ENCODE measurements at regions not wholly inside any gene's neighbourhood (a gene's known extent, or its start where the extent isn't known, plus 50 kb on each side); places are given as distances from the start of the nearest gene placed in this dataset.

- H4K91ac ChIP-seq (ENCODE audit: low read length), result no peak overlapping the region
- no peak overlapping the region for H3K4me2 ChIP-seq (ENCODE audit: low read length, poor library complexity, severe bottlenecking)
- H3K27me3 ChIP-seq (ENCODE audit: control insufficient read depth in 1 of 2, insufficient read depth in 1 of 2, low read length in 2 of 2), result peaks cover 0 to 32% of the 10 kb centered on the region in 2 experiments
- WGBS, result no CpG with 5 or more reads among the region's 1 CpG
- no peak overlapping the region for H2AK5ac ChIP-seq (ENCODE audit: low read length, severe bottlenecking)
- H3K9me3 ChIP-seq (ENCODE audit: control insufficient read depth, low read length), result no peaks in the 10 kb centered on the region
- no peak overlapping the region for H2BK12ac ChIP-seq (ENCODE audit: low read length in 2 of 2)
- no peak overlapping the region for H3K23ac ChIP-seq (ENCODE audit: low read length in 2 of 2)
- no peak overlapping the region for H3K18ac ChIP-seq (ENCODE audit: low read depth in 1 of 2, low read length in 2 of 2)
- DNase-seq, result peak; percentile 57
- no peak overlapping the region for H3K27ac ChIP-seq (ENCODE audit: low read length, poor library complexity, severe bottlenecking)
- peaks cover 0 to 5% of the 10 kb centered on the region in 2 experiments for H3K36me3 ChIP-seq (ENCODE audit: control insufficient read depth in 1 of 2, insufficient read depth in 2 of 2, low read depth in 1 of 2, low read length in 2 of 2)
- no peak overlapping the region for H3K4me3 ChIP-seq (ENCODE audit: insufficient read depth in 1 of 2, low read depth in 1 of 2, low read length in 2 of 2)
- no peak overlapping the region for H2BK15ac ChIP-seq (ENCODE audit: low read depth, poor library complexity, severe bottlenecking)
- no peak overlapping the region for H3K4ac ChIP-seq (ENCODE audit: low read depth in 1 of 2, low read length in 2 of 2)
- no peak overlapping the region for H3K9ac ChIP-seq (ENCODE audit: low read length)
- H3K4me1 ChIP-seq (ENCODE audit: control insufficient read depth, insufficient read depth, low read depth, low read length), result no peaks in the 10 kb centered on the region
- no peak overlapping the region for H2AFZ ChIP-seq (ENCODE audit: low read depth, low read length)
- H4K8ac ChIP-seq (ENCODE audit: low read length), result no peak overlapping the region
- no peak overlapping the region for H2BK120ac ChIP-seq (ENCODE audit: low read depth, low read length)
- no peak overlapping the region for H2BK5ac ChIP-seq (ENCODE audit: low read depth, low read length, poor library complexity, severe bottlenecking)
- no peak overlapping the region for H3K14ac ChIP-seq (ENCODE audit: low read length in 2 of 2)
- H3K79me1 ChIP-seq (replicated peaks; ENCODE audit: low read length, poor library complexity, severe bottlenecking), result no peaks in the 10 kb centered on the region
Measured at GRCh38 chrX:131801066-131801465, 222.0 kb upstream of the STK26 start.

- WGBS, result 57% methylated on average over 2 of the region's 2 CpGs
- Histone ChIP-seq H3K27me3 (ENCODE audit: control insufficient read depth in 1 of 2, insufficient read depth in 1 of 2, low read length in 2 of 2) (peaks cover 0 to 32% of the 10 kb centered on the region in 2 experiments), H3K23ac (ENCODE audit: low read length in 2 of 2) (no peak overlapping the region), H2BK120ac (ENCODE audit: low read depth, low read length) (no peak overlapping the region), H3K18ac (ENCODE audit: low read depth in 1 of 2, low read length in 2 of 2) (no peak overlapping the region), H3K4me1 (ENCODE audit: control insufficient read depth, insufficient read depth, low read depth, low read length) (no peaks in the 10 kb centered on the region), H4K8ac (ENCODE audit: low read length) (no peak overlapping the region), H3K27ac (ENCODE audit: low read length, poor library complexity, severe bottlenecking) (no peak overlapping the region), H2AFZ (ENCODE audit: low read depth, low read length) (no peak overlapping the region), H2AK5ac (ENCODE audit: low read length, severe bottlenecking) (no peak overlapping the region), H3K4me2 (ENCODE audit: low read length, poor library complexity, severe bottlenecking) (no peak overlapping the region), H3K14ac (ENCODE audit: low read length in 2 of 2) (no peak overlapping the region), H3K36me3 (ENCODE audit: control insufficient read depth in 1 of 2, insufficient read depth in 2 of 2, low read depth in 1 of 2, low read length in 2 of 2) (peaks cover 0 to 5% of the 10 kb centered on the region in 2 experiments), H3K79me1 (replicated peaks; ENCODE audit: low read length, poor library complexity, severe bottlenecking) (no peaks in the 10 kb centered on the region), H3K4ac (ENCODE audit: low read depth in 1 of 2, low read length in 2 of 2) (no peak overlapping the region), H2BK15ac (ENCODE audit: low read depth, poor library complexity, severe bottlenecking) (no peak overlapping the region), H3K9me3 (ENCODE audit: control insufficient read depth, low read length) (no peaks in the 10 kb centered on the region), H4K91ac (ENCODE audit: low read length) (no peak overlapping the region), H2BK5ac (ENCODE audit: low read depth, low read length, poor library complexity, severe bottlenecking) (no peak overlapping the region), H3K4me3 (ENCODE audit: insufficient read depth in 1 of 2, low read depth in 1 of 2, low read length in 2 of 2) (no peak overlapping the region), H3K9ac (ENCODE audit: low read length) (no peak overlapping the region), H2BK12ac (ENCODE audit: low read length in 2 of 2) (no peak overlapping the region)
- DNase-seq, result peak; percentile 60
Measured at GRCh38 chrX:131801911-131802310, 221.2 kb upstream of the STK26 start.

- Histone ChIP-seq H2BK12ac (ENCODE audit: low read length in 2 of 2) (no peak overlapping the region), H2AFZ (ENCODE audit: low read depth, low read length) (no peak overlapping the region), H3K79me1 (replicated peaks; ENCODE audit: low read length, poor library complexity, severe bottlenecking) (no peaks in the 10 kb centered on the region), H3K27ac (ENCODE audit: low read length, poor library complexity, severe bottlenecking) (no peak overlapping the region), H2BK5ac (ENCODE audit: low read depth, low read length, poor library complexity, severe bottlenecking) (no peak overlapping the region), H3K4me3 (ENCODE audit: insufficient read depth in 1 of 2, low read depth in 1 of 2, low read length in 2 of 2) (peak overlapping the region in 1 of 2 experiments; percentile 70), H4K8ac (ENCODE audit: low read length) (no peak overlapping the region), H3K9ac (ENCODE audit: low read length) (peak overlapping the region; percentile 58), H3K4me1 (ENCODE audit: control insufficient read depth, insufficient read depth, low read depth, low read length) (no peaks in the 10 kb centered on the region), H2BK15ac (ENCODE audit: low read depth, poor library complexity, severe bottlenecking) (no peak overlapping the region), H3K23ac (ENCODE audit: low read length in 2 of 2) (no peak overlapping the region), H3K36me3 (ENCODE audit: control insufficient read depth in 1 of 2, insufficient read depth in 2 of 2, low read depth in 1 of 2, low read length in 2 of 2) (peaks cover 0 to 5% of the 10 kb centered on the region in 2 experiments), H3K4me2 (ENCODE audit: low read length, poor library complexity, severe bottlenecking) (no peak overlapping the region), H3K27me3 (ENCODE audit: control insufficient read depth in 1 of 2, insufficient read depth in 1 of 2, low read length in 2 of 2) (peaks cover 0 to 27% of the 10 kb centered on the region in 2 experiments), H3K14ac (ENCODE audit: low read length in 2 of 2) (no peak overlapping the region), H4K91ac (ENCODE audit: low read length) (no peak overlapping the region), H3K4ac (ENCODE audit: low read depth in 1 of 2, low read length in 2 of 2) (no peak overlapping the region), H3K9me3 (ENCODE audit: control insufficient read depth, low read length) (no peaks in the 10 kb centered on the region), H2BK120ac (ENCODE audit: low read depth, low read length) (no peak overlapping the region), H3K18ac (ENCODE audit: low read depth in 1 of 2, low read length in 2 of 2) (no peak overlapping the region), H2AK5ac (ENCODE audit: low read length, severe bottlenecking) (no peak overlapping the region)
- 97% methylated on average over 17 of the region's 19 CpGs for WGBS
- no peak for DNase-seq
Measured at GRCh38 chrX:131802836-131803626, 220.1 kb upstream of the STK26 start.

- Histone ChIP-seq H3K14ac (ENCODE audit: low read length in 2 of 2) (no peak overlapping the region), H4K91ac (ENCODE audit: low read length) (no peak overlapping the region), H3K4me3 (ENCODE audit: insufficient read depth in 1 of 2, low read depth in 1 of 2, low read length in 2 of 2) (peak overlapping the region in 1 of 2 experiments; percentile 80), H2AFZ (ENCODE audit: low read depth, low read length) (no peak overlapping the region), H3K36me3 (ENCODE audit: control insufficient read depth in 1 of 2, insufficient read depth in 2 of 2, low read depth in 1 of 2, low read length in 2 of 2) (no peaks in the 10 kb centered on the region), H3K4me2 (ENCODE audit: low read length, poor library complexity, severe bottlenecking) (no peak overlapping the region), H2BK12ac (ENCODE audit: low read length in 2 of 2) (no peak overlapping the region), H3K23ac (ENCODE audit: low read length in 2 of 2) (no peak overlapping the region), H2AK5ac (ENCODE audit: low read length, severe bottlenecking) (no peak overlapping the region), H3K4me1 (ENCODE audit: control insufficient read depth, insufficient read depth, low read depth, low read length) (no peaks in the 10 kb centered on the region), H3K27me3 (ENCODE audit: control insufficient read depth in 1 of 2, insufficient read depth in 1 of 2, low read length in 2 of 2) (peaks cover 0 to 4% of the 10 kb centered on the region in 2 experiments), H2BK15ac (ENCODE audit: low read depth, poor library complexity, severe bottlenecking) (no peak overlapping the region), H2BK5ac (ENCODE audit: low read depth, low read length, poor library complexity, severe bottlenecking) (no peak overlapping the region), H3K9ac (ENCODE audit: low read length) (peak overlapping the region; percentile 92), H3K79me1 (replicated peaks; ENCODE audit: low read length, poor library complexity, severe bottlenecking) (no peaks in the 10 kb centered on the region), H3K9me3 (ENCODE audit: control insufficient read depth, low read length) (no peaks in the 10 kb centered on the region), H3K18ac (ENCODE audit: low read depth in 1 of 2, low read length in 2 of 2) (no peak overlapping the region), H3K4ac (ENCODE audit: low read depth in 1 of 2, low read length in 2 of 2) (no peak overlapping the region), H3K27ac (ENCODE audit: low read length, poor library complexity, severe bottlenecking) (no peak overlapping the region), H4K8ac (ENCODE audit: low read length) (no peak overlapping the region), H2BK120ac (ENCODE audit: low read depth, low read length) (no peak overlapping the region)
- 95% methylated on average over 8 of the region's 11 CpGs for WGBS
- no peak for DNase-seq
Measured at GRCh38 chrX:131812847-131813825, 210.0 kb upstream of the STK26 start.
